K562 (cell line): ENCODE measurements at regions not wholly inside any gene's neighbourhood (a gene's known extent, or its start where the extent isn't known, plus 50 kb on each side); places are given as distances from the start of the nearest gene placed in this dataset.

Experiments
- ATAC-seq: fragments of 200-7000 bp; cut with Tn5 transposase; 3 replicates; pipeline ENCODE4 v1.9.1; 2020; ENCODE audit warnings: moderate library complexity
- BruUV-seq: library from RNA; stranded (reverse); fragments of 400-500 nt; replicated peaks from 2 replicates; lab custom pipeline; 2021; lab: Mats Ljungman, UMichigan
- CTCF ChIA-PET: fragments of 300-600 bp; formaldehyde crosslinking; extraction: SDS; loops from one replicate; lab custom pipeline; 2021; ENCODE audit warnings: low intra/inter-chr PET ratio; lab: Yijun Ruan, JAX
- POLR2A ChIA-PET: fragments of 300-600, 350-650 bp; sonication (Branson Sonifier 250); formaldehyde crosslinking; extraction: SDS; loops from one replicate; lab custom pipeline; 2021; ENCODE audit warnings: antibody characterized with exemption, inconsistent platforms; lab: Yijun Ruan, JAX
- DNase-seq, 4 experiments: peaks; one replicate each; pipeline versions ENCODE4 v3.0.0 to v3.0.0-alpha.2; 2011 to 2018; ENCODE audit warnings: low spot score in 3 of 4, mixed read lengths in 3 of 4; ENCODE audit errors: extremely low read depth in 1 of 4
- FAIRE-seq: peaks from 2 replicates; lab custom pipeline; 2011; peaks lifted over from hg19 to GRCh38; lab: Jason Lieb, UNC
- H2AFZ ChIP-seq: 2 replicates; pipeline ENCODE4 v1.6.0; 2011; ENCODE audit warnings: low read depth, low read length, control low read depth, inconsistent platforms
- H3K27ac ChIP-seq: fragments of 200-600 bp; 3 replicates; pipeline ENCODE4 v1.8.0; 2011; ENCODE audit warnings: low read depth, mild to moderate bottlenecking, control low read depth, inconsistent platforms, low read length, moderate library complexity, mixed read lengths; ENCODE audit errors: extremely low read depth
- H3K27me3 ChIP-seq, 2 experiments: fragments of 300-600 bp in 1 of 2; 2 replicates in 1 of 2; 3 replicates in 1 of 2; pipeline versions ENCODE4 v1.6.0 to v1.8.0; 2011; ENCODE audit warnings: inconsistent platforms in 2 of 2, low read length in 2 of 2, mild to moderate bottlenecking in 1 of 2, mixed read lengths in 1 of 2, moderate library complexity in 1 of 2; ENCODE audit not compliant: control insufficient read depth in 2 of 2, insufficient read depth in 2 of 2
- H3K36me3 ChIP-seq: fragments of 300-600 bp; 3 replicates; pipeline ENCODE4 v1.8.0; 2011; ENCODE audit warnings: mild to moderate bottlenecking, low read length, inconsistent platforms; ENCODE audit not compliant: control insufficient read depth, insufficient read depth
- H3K4me1 ChIP-seq, 2 experiments: fragments of 200-600 bp in 1 of 2; replicated peaks in 1 of 2; 2 replicates in 1 of 2; 3 replicates in 1 of 2; pipeline versions ENCODE4 v1.5.1 to v1.8.0; 2011; ENCODE audit warnings: inconsistent platforms in 2 of 2, low read length in 2 of 2, mild to moderate bottlenecking in 1 of 2, mixed read lengths in 1 of 2, moderate library complexity in 1 of 2; ENCODE audit not compliant: control insufficient read depth in 2 of 2, insufficient read depth in 2 of 2
- H3K4me2 ChIP-seq: 2 replicates; pipeline ENCODE4 v1.6.1; 2011; ENCODE audit warnings: low read length, control low read depth, inconsistent platforms, mixed read lengths; ENCODE audit not compliant: insufficient read depth
- H3K4me3 ChIP-seq: fragments of 200-600 bp; sonication (generic), shearing (Covaris generic); 2 replicates; pipeline ENCODE4 v1.5.1; 2016; ENCODE audit warnings: control low read depth, inconsistent platforms
- H3K79me2 ChIP-seq: fragments of 200-600 bp; 3 replicates; pipeline ENCODE4 v1.8.0; 2011; ENCODE audit warnings: low read length, inconsistent platforms; ENCODE audit not compliant: control insufficient read depth, insufficient read depth
- H3K9ac ChIP-seq, 2 experiments: 2 replicates each; pipeline versions ENCODE4 v1.6.0 to v1.6.1; 2011; ENCODE audit warnings: low read depth in 2 of 2, low read length in 2 of 2, control low read depth in 1 of 2, inconsistent platforms in 1 of 2, mild to moderate bottlenecking in 1 of 2, mixed read lengths in 1 of 2; ENCODE audit not compliant: insufficient read depth in 1 of 2
- H3K9me1 ChIP-seq: one replicate; pipeline ENCODE4 v1.6.0; 2011; ENCODE audit warnings: inconsistent platforms, mild to moderate bottlenecking, low read length, moderate library complexity; ENCODE audit not compliant: control insufficient read depth, insufficient read depth
- H3K9me3 ChIP-seq: replicated peaks from 2 replicates; pipeline ENCODE4 v1.5.1; 2011; ENCODE audit warnings: low read depth, low read length, inconsistent platforms; ENCODE audit not compliant: control insufficient read depth, insufficient read depth
- H4K20me1 ChIP-seq: replicated peaks from 2 replicates; pipeline ENCODE4 v1.6.1; 2011; ENCODE audit warnings: low read length, inconsistent platforms, mixed read lengths; ENCODE audit not compliant: control insufficient read depth, insufficient read depth
- CBFA2T3 ChIP-seq: fragments of 450-650 bp; IDR thresholded peaks from 2 replicates; pipeline ENCODE4 v1.6.1; 2017
- CHCHD3 ChIP-seq: fragments of 250-450 bp; sonication (Bioruptor Pico); IDR thresholded peaks from 2 replicates; pipeline ENCODE4 v2.1.2; 2022; ENCODE audit warnings: mild to moderate bottlenecking
- NCOA6 ChIP-seq: fragments of 450-650 bp; IDR thresholded peaks from 2 replicates; pipeline ENCODE4 v1.6.1; 2017; ENCODE audit warnings: mild to moderate bottlenecking
- NONO ChIP-seq, 2 experiments: fragments of 200-400 bp in 1 of 2; fragments of 450-650 bp in 1 of 2; formaldehyde crosslinking in 1 of 2; IDR thresholded peaks; 2 replicates each; pipeline ENCODE4 v1.6.1; 2017; ENCODE audit warnings: low read depth in 2 of 2, mild to moderate bottlenecking in 2 of 2, moderate library complexity in 2 of 2, low read length in 1 of 2
- SAFB2 ChIP-seq: fragments of 200-400 bp; formaldehyde crosslinking; IDR thresholded peaks from 2 replicates; pipeline ENCODE4 v1.6.1; 2018; ENCODE audit warnings: borderline replicate concordance, low read length, low read depth, moderate library complexity; ENCODE audit not compliant: severe bottlenecking
- SOX6 ChIP-seq: fragments of 450-650 bp; IDR thresholded peaks from 2 replicates; pipeline ENCODE4 v1.6.1; 2014; ENCODE audit warnings: mild to moderate bottlenecking
- TEAD1 ChIP-seq, 2 experiments: fragments of 450-650 bp in 1 of 2; sonication (generic) in 1 of 2; formaldehyde crosslinking; IDR thresholded peaks; 2 replicates each; pipeline versions ENCODE4 v1.4.0 to v1.8.0; 2020 to 2022; ENCODE audit warnings: mild to moderate bottlenecking in 2 of 2, missing genetic modification reagents in 1 of 2
- YY1 ChIP-seq, 3 experiments: IDR thresholded peaks; 2 replicates each; pipeline ENCODE4 v1.6.1; 2011; ENCODE audit warnings: low read length in 2 of 3, mild to moderate bottlenecking in 2 of 3, moderate library complexity in 2 of 3, borderline replicate concordance in 1 of 3, control low read depth in 1 of 3, low read depth in 1 of 3; ENCODE audit not compliant: insufficient read depth in 3 of 3, insufficient replicate concordance in 2 of 3, control insufficient read depth in 1 of 3, insufficient read length in 1 of 3; ENCODE audit errors: extremely low read depth in 1 of 3
- ZNF695 ChIP-seq: fragments of 450-650 bp; formaldehyde crosslinking; IDR thresholded peaks from 2 replicates; pipeline ENCODE4 v1.4.0; 2020; ENCODE audit warnings: mild to moderate bottlenecking, moderate library complexity
- WGBS: fragments of 100-300 bp; shearing (Covaris generic); methylation state at CpG from one replicate; pipeline ENCODE4 v1.1.6; 2016; ENCODE audit warnings: low coverage, mixed read lengths; ENCODE audit not compliant: insufficient coverage; ENCODE audit errors: missing lambda C conversion rate; 5-methylcytosine and 5-hydroxymethylcytosine counted together
- in situ Hi-C: fragments of 300-500 bp; cut with MboI; formaldehyde crosslinking; loops from 4 replicates; pipeline ENCODE4 v1.15.0; 2018; ENCODE audit warnings: inconsistent platforms, mixed read lengths
- intact Hi-C: fragments of 100-400 bp; cut with micrococcal nuclease; formaldehyde crosslinking; loops from 2 replicates; pipeline ENCODE4 v1.14.2; 2022
- TF ChIP-seq, protein P1 (sequence below): sonication (generic); formaldehyde crosslinking; IDR thresholded peaks from 2 replicates; pipeline ENCODE4 v1.4.0; 2020; ENCODE audit warnings: mild to moderate bottlenecking, missing genetic modification reagents
- TF ChIP-seq, protein P2 (sequence below), 3 experiments: IDR thresholded peaks in 2 of 3; conservative IDR thresholded peaks in 1 of 3; 2 replicates each; pipeline ENCODE4 v1.5.1; 2011 to 2012; ENCODE audit warnings: low read length in 3 of 3, mild to moderate bottlenecking in 3 of 3, control low read depth in 2 of 3, improper control_type of control experiment in 1 of 3, inconsistent platforms in 1 of 3, low read depth in 1 of 3, mixed read lengths in 1 of 3, moderate library complexity in 1 of 3; ENCODE audit not compliant: insufficient read depth in 2 of 3

DNA sequence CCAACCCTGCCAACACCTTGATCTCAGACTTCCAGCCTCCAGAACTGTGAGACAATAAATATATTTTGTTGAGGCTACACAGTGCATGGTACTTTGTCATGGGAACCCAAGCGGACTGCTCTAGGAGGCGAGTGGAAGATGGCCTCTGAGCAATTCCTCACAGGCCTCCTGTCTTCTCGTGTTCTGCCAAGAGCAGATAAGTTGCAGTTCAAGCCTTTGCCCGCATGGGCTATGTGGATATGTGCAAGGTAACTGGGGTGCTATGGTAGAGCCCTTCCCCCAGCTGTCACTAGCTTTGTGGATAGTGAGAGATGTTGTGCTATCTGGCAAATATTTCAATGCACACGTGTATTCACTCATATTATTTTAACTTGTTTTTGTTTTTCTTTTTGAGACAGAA, 156.0 kb upstream of the BCOR start:
- BruUV-seq: no TSS peak

More for the DNA sequence above, 156.0 kb upstream of the BCOR start:
- Histone ChIP-seq H3K9me1 (no peaks in the 10 kb centered on the region), H3K9ac (no peak overlapping the region; a peak in 1 of 4 replicates), H4K20me1 (no peaks in the 10 kb centered on the region), H3K4me1 (peaks cover 0 to 11% of the 10 kb centered on the region in 2 experiments; a peak in 3 of 5 replicates), H3K4me2 (0 out of 2 replicates have a peak overlapping the region, but pooled peaks have one; percentile 8), H3K27ac (no peak overlapping the region; the same call in 2 of the 3 replicates), H2AFZ (peak overlapping the region; percentile 78), H3K27me3 (no peaks in the 10 kb centered on the region), H3K4me3 (no peak overlapping the region), H3K36me3 (no peaks in the 10 kb centered on the region), H3K9me3 (no peaks in the 10 kb centered on the region), H3K79me2 (no peaks in the 10 kb centered on the region)
- whole genome bisulfite sequencing: 34% methylated on average over 5 of the region's 5 CpGs
- CTCF ChIA-PET: no interaction called here
- TF ChIP-seq, protein P1, sequence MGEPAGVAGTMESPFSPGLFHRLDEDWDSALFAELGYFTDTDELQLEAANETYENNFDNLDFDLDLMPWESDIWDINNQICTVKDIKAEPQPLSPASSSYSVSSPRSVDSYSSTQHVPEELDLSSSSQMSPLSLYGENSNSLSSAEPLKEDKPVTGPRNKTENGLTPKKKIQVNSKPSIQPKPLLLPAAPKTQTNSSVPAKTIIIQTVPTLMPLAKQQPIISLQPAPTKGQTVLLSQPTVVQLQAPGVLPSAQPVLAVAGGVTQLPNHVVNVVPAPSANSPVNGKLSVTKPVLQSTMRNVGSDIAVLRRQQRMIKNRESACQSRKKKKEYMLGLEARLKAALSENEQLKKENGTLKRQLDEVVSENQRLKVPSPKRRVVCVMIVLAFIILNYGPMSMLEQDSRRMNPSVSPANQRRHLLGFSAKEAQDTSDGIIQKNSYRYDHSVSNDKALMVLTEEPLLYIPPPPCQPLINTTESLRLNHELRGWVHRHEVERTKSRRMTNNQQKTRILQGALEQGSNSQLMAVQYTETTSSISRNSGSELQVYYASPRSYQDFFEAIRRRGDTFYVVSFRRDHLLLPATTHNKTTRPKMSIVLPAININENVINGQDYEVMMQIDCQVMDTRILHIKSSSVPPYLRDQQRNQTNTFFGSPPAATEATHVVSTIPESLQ (CRISPR knock-in tag): no peak
- TF ChIP-seq TEAD1 (CRISPR knock-in tag; IDR thresholded peaks at IDR 0.05) (no peak), SAFB2 (no peak), SOX6 (no peak), NCOA6 (no peak), YY1 (IDR thresholded peaks at IDR 0.05; ENCODE audit: borderline replicate concordance in 1 of 3, control insufficient read depth in 1 of 3, extremely low read depth in 1 of 3, insufficient read depth in 3 of 3, insufficient read length in 1 of 3, insufficient replicate concordance in 2 of 3, low read depth in 1 of 3, low read length in 2 of 3) (peak in 1 of 3 experiments; percentile 27), CBFA2T3 (peak; percentile 55), ZNF695 (CRISPR knock-in tag) (no peak), CHCHD3 (CRISPR knock-in tag) (no peak), NONO (IDR thresholded peaks at IDR 0.05; ENCODE audit: low read depth in 2 of 2, low read length in 1 of 2) (no peak)
- TF ChIP-seq, protein P2, sequence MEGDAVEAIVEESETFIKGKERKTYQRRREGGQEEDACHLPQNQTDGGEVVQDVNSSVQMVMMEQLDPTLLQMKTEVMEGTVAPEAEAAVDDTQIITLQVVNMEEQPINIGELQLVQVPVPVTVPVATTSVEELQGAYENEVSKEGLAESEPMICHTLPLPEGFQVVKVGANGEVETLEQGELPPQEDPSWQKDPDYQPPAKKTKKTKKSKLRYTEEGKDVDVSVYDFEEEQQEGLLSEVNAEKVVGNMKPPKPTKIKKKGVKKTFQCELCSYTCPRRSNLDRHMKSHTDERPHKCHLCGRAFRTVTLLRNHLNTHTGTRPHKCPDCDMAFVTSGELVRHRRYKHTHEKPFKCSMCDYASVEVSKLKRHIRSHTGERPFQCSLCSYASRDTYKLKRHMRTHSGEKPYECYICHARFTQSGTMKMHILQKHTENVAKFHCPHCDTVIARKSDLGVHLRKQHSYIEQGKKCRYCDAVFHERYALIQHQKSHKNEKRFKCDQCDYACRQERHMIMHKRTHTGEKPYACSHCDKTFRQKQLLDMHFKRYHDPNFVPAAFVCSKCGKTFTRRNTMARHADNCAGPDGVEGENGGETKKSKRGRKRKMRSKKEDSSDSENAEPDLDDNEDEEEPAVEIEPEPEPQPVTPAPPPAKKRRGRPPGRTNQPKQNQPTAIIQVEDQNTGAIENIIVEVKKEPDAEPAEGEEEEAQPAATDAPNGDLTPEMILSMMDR (IDR thresholded peaks at IDR 0.05 in 2 of 3, conservative IDR thresholded peaks at IDR 0.05 in 1 of 3; ENCODE audit: insufficient read depth in 2 of 3, low read depth in 1 of 3, low read length in 3 of 3): 0 out of 6 replicates have a peak, but pooled peaks of 1 of the 3 experiments have one; percentile 17
- DNase-seq (peak in 3 of 4 experiments; percentile 25 to 52 (median 51)), FAIRE-seq (peak; percentile 70), ATAC-seq (peak; percentile 83)
- in situ Hi-C loops: no loop called here
- POLR2A ChIA-PET: no interaction called here
- intact Hi-C loops: no loop called here
